Stimulated activated CD8-positive, alpha-beta memory T cell treated with anti-CD3 and anti-CD28 coated beads, Interleukin-4, amount 100 ng/mL, for 24 hours (primary cell): ENCODE measurements at regions not wholly inside any gene's neighbourhood (a gene's known extent, or its start where the extent isn't known, plus 50 kb on each side); places are given as distances from the start of the nearest gene placed in this dataset.

Source experiments
- DNase-seq: peaks from one replicate; pipeline ENCODE4 v3.0.0-alpha.2; 2020; ENCODE audit warnings: low read depth

DNA sequence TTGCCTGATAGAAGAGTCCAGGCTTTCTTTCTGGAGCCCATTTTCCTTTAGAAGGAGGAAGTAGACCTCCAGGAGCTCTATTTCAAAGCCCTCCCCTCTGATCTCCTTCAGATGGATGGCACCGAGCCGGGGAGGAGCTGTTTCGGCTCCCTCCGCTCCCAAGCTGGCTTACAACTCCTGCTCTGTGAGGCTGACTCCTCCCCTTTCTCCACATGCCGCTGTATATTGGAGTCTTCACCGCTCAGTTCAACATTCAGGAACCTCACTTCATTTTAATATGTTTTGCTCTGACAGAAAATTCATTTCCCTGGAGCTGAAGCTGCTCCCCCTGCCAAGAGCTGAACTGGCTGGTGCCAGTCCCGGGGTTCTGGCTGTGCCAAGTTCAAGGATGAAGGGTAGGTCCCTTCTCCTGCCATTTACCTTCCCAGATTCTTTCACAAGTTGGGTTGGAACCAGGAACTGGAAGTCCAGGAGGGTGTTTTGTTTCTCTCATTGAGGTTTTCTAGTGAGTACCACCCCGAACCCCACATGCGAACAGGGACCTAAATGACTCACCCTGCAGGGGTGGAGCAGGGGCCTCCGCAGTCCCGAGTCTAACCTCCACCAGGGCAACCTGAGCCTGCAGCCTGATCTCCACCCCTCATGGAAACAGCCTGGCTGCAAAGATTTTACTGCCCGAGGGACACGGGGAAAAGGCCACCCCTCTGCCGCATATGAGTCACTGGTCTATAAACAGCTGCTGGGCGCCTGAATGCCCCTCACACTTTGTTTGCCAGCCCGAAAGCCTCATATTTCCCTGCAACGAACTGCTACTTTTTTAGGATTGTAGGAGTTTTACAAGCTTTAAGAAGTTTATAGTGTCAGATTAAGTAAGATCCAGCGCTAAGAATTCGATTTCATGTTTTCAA is 68.6 kb upstream of the FOXA2 start:
- no peak for DNase-seq

DNA sequence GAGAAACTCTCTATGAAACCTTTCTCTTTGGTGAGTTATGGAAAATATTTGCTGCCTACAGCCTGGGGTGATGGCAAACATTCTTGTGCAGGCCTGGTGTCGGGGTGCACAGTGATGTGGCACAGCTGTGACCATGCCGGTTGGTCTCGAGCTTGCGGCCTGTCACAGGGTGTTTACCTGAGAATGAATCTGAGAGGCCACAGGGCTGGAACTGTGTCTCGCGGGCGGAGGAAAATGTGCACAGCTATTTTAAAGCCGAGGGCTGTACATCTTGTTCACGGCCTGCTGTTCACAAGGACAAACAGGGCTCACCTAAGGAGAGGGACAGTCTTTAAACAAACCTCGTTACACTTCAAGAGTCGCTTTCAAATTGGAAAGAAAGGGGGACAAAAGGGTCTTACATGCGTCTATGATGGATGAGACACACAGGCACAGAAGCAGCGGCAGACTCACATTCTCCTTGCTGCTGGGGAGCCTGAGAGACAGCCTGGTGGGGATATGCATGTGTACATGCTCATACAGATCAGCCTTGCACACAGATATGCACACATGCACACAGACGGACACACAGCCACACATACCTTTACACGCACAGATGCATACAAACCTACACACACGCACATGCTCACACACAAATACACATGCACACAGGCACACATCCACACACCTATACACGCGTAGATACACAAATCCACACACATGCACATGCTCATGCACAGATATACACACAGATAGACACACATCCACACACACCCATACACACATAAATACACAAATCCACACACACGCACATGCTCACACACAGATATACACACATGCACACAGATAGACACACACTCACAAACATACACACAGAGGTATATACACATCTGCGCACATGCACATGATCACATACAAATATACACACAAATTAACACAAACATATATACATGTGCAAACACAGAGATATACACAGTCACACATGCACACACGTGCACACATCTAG is 69.6 kb upstream of the FOXA2 start:
- DNase-seq = no peak

DNA sequence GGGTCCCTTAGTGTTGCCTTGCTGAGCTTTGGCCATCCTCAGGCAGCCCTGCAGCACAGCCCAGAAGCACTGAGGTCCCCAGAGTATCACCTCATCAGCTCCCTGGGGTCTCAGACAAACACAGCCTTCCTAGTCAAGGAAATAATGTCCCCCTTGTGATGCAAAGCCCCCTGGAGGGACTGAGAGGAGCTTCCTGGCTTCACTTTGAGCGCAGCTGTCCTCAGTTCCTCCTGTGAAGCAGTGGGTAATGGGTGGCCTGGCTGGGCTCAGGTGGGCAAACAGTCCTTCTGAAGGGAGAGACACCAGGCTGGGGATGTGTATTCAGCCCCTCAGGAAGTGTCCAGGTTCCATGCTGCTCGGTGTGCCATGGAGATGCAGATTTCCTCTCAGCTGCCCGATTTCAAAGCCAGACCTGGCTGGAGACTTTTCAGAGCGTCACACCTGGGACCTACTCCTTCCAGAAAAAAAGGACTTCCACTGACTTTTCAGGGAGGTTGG is 79.2 kb upstream of the FOXA2 start:
- no peak for DNase-seq

DNA sequence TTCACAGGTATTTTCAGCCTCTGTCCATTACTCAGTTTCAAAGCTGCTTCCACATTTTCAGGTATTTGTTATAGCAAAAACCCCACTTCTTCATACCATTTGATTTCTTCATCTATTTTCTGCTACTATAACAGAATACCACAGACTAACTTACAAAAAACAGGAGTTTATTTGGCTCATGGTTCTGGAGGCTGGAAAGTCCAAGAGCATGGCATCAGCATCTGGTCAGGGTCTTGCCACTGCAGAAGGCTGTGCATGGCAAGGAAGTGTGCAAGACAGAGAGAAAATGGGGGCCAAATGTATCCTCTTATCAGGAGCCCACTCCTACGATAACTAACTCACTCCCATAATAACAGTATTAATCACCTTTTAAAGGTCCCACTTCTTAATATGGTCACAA is 82.8 kb upstream of the FOXA2 start:
- no peak for DNase-seq

DNA sequence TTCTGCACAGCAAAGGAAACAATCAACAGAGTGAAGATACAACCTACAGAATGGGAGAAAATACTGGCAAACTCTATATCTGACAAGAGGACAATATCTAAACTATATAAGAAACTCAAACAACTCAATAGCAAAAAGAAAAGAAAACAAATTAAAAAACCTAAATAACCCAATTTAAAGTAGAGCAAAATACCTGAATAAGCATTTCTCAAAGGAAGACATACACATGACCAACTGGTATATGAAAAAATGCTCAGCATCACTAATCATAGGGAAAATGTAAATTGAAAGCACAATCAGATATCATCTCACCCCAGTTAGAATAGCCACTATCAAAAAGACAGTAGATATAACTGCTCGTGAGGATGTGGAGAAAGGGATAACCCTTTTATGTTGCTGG is 87.8 kb upstream of the FOXA2 start:
- no peak for DNase-seq

DNA sequence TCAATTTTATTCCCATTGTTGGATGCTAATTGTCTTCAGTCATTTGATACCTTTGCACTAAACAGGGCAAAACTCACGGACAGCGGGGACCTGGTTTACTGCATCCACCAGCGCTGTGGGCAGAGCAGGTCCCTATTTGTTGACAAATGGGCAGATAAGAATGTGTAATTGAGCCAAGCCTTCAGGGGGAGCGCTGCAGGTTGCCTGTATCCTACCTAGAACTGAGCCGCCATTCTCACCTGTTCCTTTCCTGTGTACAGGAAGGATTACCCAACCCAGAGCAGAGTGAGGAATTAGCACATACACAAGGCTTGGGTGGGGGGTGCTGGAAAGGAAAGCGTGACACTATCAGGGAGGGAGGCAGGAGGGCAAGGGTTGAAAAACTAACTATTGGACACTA is 89.1 kb upstream of the FOXA2 start:
- DNase-seq = no peak

DNA sequence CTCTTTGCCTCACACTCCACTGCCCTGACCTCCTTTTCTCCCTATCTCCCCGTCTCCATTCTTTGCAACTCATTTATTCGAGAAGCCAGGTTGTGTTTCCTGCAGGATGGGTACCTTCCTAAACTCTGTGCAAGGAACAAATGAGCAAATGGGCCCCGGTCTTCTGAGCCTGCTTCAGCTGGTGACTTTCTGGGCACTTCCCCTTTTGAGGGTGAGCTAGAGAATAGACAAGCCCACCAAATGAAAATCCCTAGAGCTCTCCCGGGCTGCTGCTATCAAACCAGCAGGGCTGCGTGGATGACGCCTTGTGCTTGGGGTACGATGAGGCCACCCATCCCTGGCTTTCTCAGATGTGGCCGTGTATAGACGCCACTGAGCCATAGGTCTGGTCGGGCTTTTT is 91.0 kb upstream of the FOXA2 start:
- DNase-seq = no peak

DNA sequence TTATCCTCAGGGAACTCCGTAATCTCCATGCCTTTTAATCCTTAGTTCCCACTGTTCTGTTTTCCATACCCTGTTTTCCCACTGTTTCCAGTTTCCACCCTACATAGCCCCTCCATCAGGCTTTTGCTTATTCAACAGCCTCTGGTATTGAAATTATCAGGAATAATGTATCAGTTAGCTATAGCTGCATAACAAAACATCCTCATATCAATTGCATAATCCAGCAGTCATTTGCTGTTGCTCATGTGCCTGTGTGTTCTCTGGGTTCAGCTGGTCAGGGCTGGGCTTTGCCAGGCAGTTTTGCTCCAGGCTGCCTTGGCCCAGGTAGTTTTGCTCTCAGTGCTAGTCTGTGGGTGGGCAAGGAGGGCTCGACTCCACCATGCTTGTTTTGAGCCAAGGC is 94.3 kb upstream of the FOXA2 start:
- DNase-seq = no peak

DNA sequence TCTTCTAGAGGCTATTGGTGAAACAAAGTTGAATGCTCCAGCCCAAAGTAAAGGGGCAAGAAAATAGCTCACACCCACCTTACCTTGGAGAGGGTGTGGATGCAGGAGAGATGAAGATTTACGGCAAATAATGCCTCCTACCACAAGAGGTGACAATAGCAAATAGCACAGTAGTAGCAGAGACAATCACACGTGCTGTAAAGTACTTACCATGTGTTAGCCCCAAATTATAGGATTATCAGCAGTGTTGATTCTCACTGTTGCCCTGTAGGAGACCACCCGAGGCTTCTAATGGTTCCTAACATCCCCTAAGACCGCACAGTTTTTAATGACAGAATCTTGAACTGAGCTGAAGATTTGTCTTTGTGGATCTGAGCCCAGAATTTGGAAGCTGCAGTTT is 94.8 kb upstream of the FOXA2 start:
- no peak for DNase-seq

DNA sequence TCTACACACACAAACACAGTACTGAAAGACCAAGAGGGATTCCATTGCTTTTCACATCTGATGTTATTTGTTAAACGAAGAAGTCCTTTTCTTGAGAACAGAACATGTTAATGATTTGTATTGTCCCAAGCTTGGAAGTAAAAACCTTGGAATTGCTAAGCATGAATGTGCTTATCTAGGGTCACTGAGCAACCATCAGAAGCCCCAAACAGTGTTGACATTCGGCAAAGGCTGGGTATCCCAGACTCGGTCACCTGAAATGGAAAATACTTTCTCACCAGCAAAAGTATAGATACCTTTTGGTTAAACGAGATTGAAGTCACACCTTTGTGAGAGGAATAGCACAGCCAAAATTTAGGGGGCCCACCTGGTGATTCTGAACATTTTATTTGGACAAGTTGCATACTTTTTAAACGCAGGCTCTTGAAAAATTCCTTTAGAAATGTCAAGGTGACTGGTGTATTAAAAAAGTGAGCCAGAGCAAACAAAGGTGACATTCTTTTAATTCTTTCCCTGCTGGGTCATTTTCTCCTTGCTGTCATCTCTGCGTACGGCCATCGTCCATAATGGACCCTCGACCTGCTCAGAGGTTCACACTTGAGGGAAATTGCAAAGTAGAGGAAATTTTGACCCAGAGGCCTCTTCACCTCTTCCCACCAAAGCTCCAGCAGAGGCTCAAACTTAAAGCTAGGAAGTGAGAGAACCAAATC is 95.8 kb upstream of the FOXA2 start:
- no peak for DNase-seq

DNA sequence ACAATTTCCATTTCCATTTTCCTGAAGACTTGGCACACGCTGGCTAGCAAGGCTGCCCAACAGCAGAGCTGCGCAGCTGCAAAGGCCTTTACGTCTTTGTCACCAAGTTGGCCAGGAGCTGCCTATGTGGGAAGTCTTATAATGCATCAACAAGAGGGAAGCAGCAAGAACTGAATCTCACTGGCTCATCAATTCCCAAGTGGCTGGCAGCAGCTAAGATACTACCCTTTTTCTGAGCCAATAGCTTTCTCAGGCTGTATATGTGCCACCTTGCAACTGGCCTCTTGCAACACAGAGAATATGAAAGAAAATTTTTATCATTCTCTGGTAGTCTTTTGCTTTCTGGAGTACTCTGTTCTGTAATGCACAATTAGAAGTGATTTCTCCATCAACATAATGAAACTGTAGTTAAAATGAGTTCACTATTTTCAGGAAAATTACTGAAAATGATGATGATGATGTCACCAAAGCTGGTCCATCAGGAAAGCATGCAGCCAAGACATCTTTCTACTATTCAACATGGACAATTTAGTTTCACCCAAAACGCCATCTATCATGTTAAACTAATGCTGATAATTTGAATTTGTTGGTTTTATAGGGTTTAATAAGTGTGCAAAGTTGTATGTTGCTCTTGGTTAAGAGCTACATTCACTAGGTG is 97.3 kb upstream of the FOXA2 start:
- DNase-seq = no peak

DNA sequence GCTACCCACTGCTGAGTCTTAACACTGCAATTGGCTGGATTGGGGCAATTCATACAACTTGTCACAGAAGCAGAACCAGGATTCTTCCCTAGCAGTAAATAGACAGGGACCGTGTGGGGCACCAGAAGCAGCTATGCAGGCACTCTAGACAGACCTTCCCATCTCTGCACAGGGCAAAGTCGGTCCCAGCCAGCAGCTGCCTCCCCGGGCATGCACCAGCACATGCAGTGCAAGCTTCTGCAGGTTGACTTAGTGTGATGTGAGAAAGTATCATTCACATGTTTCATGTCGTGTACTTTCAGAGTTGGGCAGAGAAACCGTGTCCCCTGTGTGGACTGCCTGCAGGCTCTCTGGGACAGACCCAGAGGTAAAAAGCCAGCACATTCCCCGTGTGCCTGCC is 98.0 kb upstream of the FOXA2 start:
- DNase-seq = no peak

DNA sequence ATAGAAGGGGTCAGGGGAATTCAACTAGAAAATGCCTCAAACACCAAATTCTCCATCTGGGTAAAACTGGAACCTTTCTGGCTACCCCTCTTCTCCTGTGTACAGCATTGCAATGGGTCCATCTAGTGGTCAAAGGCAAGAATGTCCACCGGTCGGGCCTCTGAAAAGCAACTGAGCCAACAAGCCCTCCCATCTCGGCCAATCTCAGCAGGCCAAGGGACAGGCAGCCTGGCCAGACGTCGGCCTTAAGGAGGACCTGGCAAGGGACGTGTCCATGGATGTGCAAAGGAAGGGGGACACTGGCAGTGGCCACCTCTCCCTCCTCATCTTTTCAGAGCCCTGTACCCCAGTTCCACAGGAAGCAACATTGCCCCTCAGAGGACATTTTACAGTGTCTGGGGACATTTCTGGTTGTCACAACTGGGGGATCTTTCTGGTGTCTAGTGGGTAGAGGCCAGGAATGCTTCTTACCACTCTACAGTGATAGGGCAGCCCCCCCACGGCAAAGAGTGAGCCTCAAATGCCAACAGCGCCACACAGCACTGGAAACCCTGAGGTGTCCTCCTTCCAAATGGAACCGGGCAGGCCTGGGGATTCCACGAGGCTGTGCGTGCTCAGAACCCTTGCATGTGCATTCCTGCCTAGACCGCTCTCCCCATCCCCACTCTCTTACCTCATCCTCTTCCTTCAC is 99.8 kb upstream of the FOXA2 start:
- no peak for DNase-seq

DNA sequence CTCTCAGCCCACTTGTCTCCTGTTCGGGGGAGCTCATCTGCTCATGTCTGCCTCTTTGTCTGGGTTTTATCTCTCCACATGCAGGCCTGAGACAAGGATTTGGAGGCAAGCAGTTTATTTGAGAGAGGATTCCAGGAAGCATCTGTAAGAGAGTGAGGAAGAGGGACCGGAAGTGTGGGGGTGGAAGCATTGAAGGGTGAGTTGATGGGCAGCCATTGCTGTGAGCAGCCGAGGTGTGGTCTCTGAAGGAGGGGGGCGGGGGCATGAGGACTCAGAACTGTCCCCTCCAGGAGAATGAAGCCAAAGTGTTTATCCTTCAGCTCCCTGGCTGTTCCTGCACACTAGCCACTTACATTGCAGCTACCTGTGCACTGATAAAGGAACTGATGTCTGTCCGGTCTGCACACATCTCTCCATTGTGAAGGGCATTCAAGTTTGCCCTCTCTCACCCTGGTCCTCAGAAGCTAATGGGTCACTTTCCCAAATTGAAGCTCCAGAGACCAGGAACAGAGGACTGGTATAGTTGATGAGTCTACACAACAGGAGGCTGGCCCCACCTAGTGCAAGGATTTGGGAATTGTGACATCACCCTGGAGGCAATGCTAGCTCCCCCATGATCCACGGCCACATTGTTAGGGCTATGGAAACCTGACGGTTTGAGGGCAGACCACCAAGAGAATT is 100.5 kb upstream of the FOXA2 start:
- DNase-seq = no peak

DNA sequence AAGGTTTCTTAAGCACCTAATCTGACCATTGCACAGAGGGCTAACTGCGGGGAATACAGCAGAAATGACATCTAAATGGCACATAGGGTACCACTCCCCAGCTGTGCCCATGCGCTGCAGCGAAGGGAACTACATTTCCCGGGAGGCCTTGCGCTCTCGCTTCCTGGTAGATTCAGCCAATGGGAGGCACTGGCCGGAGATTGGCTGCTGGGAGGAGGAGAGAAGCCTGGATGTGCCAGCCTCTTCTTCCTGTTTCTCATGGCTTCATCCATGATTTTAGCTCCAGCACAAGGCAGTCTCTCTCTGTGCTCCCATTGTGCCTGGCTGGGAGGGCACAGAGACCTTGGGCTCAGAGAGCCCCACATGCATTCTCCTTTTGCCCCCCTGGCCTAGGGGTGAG is 101.7 kb upstream of the FOXA2 start:
- no peak for DNase-seq

DNA sequence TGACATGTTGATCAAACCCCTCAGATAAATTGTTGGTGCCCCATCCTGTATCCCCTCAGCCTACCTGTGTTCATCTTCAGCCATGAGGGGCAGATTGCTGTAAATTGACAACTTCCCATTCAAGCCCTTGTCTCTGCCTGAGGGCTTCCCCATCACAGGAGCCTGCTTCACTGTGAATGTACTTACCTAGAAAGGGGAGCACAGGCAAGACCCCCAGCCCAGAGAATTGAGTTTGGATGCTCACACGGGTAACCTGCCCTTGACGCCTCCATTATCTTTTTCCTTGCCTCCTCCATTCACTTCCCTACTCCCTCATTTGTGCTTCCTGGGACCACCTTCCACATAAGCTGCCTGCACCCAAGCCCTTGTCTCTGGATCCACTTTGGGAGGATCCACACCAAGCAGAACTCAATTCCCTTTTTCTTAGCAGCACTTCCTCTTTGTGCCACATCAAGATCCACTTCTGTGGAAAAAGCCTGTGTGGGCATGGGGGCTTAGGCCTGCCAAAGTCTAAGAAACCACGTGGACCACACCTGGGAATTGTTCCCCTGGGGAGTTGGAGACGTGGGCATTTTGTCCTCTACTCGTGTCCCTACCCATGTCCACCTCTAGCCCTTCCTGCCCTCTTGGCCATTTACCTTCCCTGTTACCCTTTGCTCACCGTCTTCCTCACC is 103.4 kb upstream of the FOXA2 start:
- no peak for DNase-seq

DNA sequence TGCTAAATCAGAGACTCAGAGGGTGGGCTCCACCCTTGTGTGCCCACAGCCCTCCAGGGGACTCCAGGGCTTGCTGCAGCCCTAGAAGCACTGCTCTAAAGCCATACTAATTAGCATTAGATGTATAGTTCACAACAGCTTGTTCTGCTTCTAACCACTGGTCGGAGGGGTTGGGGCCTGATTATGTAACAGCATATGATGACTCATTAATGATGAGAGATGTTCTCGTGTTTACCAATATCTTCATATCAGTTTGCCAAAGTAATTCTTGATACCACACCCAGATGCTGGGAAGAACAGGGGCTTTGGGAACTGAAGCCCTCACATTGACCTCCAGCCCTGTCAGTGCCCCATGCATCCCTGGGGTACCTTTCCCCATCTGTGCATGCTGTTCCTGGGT is 104.1 kb upstream of the FOXA2 start:
- DNase-seq = no peak

DNA sequence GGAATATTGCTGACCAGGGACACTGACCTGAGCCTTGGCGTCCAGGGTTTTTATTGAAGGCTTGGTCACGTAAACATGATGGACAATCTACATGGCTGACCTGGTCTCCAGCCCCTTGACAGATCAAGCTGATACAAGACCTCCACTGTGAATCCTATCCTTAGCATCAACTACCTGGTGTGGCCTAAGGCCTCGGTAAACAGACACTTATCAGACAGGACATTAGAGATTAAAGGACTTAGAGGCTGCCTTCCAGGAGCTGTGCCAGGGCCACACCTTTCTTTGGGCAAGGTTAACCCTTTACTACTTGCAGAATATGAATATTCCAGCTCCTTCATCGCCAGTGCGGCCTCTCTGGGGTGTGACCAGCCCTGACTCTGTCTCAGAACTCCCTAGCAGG is 104.9 kb upstream of the FOXA2 start:
- no peak for DNase-seq

DNA sequence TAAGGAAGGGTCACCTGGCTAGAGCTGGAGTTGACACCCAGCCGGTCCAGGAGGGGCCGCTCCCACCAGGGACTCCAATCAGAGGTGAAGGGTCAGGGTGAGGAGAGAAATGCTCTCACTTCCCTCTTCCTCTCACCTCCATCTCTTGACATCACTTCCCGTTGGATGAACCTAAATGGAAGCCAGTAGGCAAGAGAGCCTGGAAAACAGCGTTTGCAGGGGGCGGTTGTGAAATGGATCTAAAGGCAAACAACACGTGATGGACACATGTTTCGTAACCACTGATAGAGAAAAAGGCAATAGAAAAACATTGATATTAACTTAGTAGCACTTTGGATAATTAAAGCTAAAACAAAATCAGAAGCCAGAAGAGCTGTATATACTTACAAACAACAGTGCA is 105.6 kb upstream of the FOXA2 start:
- DNase-seq = no peak

DNA sequence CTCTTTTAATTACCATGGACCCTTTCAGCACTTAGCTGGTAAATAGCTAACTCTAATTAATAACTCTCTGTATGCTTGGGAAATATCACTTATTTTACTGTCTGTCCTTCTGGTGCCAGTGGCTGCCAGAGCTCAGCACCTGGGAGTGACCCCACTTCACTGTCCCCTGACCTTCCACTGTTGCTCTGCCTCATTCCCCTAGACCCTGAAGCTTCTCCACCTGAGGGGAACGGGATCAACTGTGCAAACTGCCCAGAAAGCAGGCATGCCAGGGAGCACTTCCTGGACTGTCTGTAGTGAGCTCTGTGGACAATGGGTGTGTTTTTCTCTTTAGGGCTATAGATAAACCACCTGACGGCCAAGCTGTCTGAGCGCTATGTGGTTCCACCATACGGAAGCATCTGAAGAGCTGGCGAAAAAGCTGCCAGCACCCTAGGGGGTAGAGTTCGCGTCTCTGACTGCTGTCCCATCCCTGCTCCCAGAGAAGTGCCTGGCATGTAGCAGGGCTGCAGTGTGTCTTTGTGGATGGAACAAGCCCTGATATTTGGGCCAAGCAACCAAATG is 106.3 kb upstream of the FOXA2 start:
- DNase-seq = no peak
